ENCODE measurements at regions not wholly inside any gene's neighbourhood (a gene's known extent, or its start where the extent isn't known, plus 50 kb on each side); places are given as distances from the start of the nearest gene placed in this dataset.
"Not testable (repeated sequence)": the region's sequence is repeated elsewhere in the genome, so short reads cannot be mapped to it uniquely, and the experiment has no call there.

- DNase-seq (ENCODE audit: low read depth): no peak
Measured at GRCh38 chr3:59189939-59190338, 140.1 kb upstream of the CFAP20DC start.

- DNase-seq (ENCODE audit: low read depth): no peak
Measured at GRCh38 chr3:59189526-59189925, 139.7 kb upstream of the CFAP20DC start.

DNA sequence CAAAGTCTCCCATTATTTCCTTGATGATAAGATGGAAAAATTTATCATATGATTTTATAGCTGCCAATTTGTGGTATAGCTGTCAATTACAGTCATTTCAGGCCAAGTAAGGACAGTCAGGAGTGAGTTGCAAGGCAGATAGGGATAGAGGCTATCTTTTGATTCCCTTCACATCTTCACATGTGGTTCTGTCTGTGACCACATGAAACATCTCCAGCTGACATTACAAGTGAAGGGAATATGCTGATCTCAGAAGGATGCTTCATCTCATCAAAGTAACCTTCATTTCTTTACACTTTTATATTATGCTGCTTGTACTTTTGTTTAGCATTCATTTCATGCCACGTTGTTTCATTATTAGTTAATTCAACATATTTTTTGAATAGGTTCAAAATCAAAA is 136.9 kb upstream of the CFAP20DC start:
- DNase-seq (ENCODE audit: low read depth): no peak

DNA sequence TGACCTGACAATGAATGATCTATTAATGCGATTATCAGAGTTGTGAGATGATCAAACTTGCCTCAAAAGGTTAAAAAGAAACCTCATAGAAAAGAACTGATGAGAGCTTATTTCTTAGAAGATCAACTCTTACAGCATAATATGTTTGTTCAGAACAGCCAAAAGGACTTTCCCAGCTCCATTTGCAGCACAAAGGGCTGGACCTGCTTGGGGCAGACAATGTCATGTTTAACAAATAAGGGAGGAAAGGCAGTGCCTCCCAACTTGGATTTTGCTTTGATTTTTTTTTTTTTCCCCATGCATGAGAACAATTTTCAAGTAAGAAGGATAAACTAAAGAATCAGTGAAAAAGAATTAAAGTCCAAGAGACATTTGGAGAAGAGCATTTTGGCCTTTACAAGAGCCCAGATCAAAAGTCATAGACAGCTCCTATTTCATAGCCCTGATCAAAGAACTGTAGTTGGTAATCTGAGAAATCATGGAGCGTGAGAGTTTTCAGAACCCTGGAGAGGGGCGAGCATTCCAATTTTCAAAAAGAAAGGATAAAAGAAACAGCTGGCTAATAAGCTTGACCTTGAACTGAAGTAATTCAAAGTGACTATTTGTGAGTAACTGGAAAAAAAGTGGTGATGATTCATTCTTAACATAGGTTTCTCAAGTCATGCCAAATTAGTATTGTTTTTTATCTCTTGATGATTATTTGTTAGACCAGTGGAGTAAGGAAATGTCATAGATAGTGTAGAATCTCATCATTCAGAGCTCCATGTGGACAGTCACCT is 136.0 kb upstream of the CFAP20DC start:
- DNase-seq (ENCODE audit: low read depth): no peak

GRCh38 chr3:59180006-59180405 is 130.2 kb upstream of the CFAP20DC start:
- DNase-seq (ENCODE audit: low read depth): no peak

GRCh38 chr3:59178698-59179097 is 128.9 kb upstream of the CFAP20DC start:
- no peak for DNase-seq (ENCODE audit: low read depth)

DNA sequence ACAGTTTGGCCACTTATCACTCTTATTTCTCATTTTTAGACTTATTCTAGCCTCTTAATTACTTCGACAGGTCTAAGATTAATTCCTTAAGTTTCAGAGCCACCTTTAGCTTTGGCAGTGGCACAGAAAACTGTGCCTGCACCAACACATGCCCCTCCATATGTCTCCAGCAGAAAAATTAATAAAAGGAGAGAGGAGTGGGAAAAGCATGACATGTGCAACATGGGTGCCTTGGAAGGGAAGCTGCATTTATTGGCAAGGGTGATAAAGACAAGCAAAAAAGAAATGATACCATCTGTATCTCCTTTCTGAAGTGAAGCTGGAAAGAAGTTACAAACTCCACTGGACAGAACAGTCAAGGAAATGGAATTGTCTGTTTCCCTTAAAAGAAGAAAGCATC is 121.7 kb upstream of the CFAP20DC start:
- no peak for DNase-seq (ENCODE audit: low read depth)

- DNase-seq (ENCODE audit: low read depth): not testable (repeated sequence)
Measured at GRCh38 chr3:59170166-59170565, 120.3 kb upstream of the CFAP20DC start.

GRCh38 chr3:59167756-59168155 is 117.9 kb upstream of the CFAP20DC start:
- no peak for DNase-seq (ENCODE audit: low read depth)

GRCh38 chr3:59163953-59164352 is 114.1 kb upstream of the CFAP20DC start:
- no peak for DNase-seq (ENCODE audit: low read depth)

DNA sequence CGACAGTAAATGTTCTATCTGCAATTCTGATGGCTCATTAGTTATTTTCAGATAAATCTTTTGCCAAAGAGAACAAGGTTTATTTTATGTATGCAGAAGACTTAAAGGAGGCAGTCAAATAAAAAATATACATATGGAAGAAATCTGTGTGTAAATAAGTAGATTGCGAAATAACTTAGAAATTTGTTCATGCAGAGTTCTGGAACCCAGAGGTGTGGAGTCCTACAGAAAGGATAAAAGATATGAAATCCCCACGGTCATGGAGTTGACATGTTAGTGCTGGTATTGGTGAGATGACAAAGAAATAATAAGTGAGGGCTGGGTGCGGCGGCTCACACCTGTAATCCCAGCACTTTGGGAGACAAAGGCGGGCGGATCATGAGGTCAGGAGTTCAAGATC is 111.2 kb upstream of the CFAP20DC start:
- no peak for DNase-seq (ENCODE audit: low read depth)

DNA sequence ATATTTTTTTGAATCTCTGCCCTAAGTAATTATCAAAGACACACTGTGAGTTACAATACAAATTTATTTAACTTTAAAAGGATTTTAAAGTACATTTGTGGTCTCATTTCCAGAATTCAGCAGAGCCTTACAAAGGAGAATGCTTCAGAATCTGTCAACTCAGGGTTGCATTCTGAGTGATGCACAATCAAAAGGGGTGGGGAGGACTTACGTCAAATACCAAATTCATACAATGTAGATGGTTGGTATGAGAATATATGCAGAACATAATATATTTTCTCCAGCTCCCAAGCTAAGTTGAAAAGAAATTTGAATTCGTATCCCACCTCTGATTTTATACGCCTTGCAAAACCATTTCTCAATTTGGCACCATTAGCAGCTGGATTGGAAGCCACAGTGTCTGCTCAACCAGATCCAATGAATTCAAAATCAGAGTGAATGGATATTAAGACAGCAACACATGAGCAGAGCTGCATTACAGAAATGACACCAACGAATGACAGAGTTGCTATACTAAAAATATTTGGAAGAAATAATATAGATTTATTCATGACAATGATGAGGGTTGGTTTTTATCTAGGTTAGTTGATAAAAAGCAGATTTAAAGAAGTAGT is 110.4 kb upstream of the CFAP20DC start:
- DNase-seq (ENCODE audit: low read depth): no peak

- DNase-seq (ENCODE audit: low read depth): no peak
Measured at GRCh38 chr3:59153648-59154047, 103.8 kb upstream of the CFAP20DC start.

DNA sequence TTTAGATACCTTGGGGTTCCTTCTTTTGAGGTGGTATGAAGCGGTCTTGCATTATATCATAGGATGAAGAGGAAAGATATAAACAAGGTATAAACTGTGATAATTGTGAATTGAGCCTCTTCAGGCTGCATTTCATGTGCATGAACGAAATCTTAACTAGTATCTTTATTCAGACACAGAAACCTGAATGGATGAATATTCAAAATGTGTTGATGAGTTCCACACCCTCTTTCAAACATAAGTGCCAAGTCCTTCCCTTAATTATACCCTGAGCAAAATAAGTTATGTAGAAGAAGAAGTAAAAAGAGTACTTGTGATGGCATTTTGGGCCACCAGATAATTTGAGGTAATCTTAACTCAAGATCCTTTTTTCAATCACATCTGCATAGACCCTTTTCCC is 103.1 kb upstream of the CFAP20DC start:
- no peak for DNase-seq (ENCODE audit: low read depth)

GRCh38 chr3:59150039-59150438 is 100.2 kb upstream of the CFAP20DC start:
- DNase-seq (ENCODE audit: low read depth): no peak

DNA sequence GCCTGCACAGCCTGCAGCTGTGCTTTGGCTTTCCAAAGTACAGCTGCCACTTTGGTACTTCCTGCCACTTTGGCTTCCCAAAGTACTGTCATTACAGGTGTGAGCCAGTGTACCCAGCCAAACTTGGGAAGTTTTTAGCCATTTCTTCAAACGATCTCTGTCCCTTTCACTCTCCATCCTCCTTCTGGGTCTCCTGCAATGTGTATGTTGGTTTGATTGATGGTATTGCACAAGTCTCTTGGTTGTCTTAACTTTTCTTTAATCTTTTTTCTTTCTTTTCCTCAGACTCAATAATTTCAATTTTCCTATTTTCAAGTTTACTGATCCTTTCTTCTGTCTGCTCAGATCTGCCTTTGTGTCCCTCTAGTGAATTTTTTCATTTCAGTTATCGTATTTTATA is 99.3 kb upstream of the CFAP20DC start:
- DNase-seq (ENCODE audit: low read depth): no peak

GRCh38 chr3:59143447-59143846 is 93.6 kb upstream of the CFAP20DC start:
- no peak for DNase-seq (ENCODE audit: low read depth)

DNA sequence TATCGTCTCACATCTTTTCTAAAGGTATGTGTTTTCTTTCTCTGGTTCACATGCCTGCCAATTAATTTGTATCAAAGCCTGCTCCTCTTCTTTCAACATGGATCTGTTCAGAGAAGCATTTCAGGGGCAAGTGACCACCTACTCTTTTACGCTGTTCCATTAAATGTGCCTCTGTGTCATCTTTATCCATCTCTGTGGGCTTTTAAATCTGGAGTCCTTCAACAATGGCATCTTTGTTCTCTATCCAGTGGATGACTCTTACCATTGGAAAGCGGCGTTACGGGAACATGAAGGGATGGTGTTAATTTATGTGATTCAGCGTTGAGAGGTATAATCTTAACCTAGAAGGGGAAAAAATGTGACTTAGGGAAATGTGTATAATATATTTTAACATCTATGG is 92.7 kb upstream of the CFAP20DC start:
- no peak for DNase-seq (ENCODE audit: low read depth)

DNA sequence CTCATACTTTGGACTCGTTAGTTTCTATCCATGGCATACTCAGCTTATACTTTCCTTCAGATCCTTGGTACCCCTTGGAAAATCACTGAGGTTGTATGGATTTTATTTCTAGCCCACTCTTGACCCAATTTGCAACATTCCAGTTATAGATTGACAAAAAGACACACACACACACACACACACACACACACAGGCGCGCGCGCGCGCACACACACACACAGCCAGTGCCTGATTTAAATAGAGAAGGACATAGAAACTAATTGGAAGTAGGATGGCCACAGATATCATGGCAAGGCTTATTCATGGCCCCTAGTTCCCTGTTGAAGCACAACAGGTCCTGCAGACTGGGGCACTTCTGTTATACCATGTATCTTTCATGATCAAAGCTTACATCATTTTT is 89.1 kb upstream of the CFAP20DC start:
- no peak for DNase-seq (ENCODE audit: low read depth)

DNA sequence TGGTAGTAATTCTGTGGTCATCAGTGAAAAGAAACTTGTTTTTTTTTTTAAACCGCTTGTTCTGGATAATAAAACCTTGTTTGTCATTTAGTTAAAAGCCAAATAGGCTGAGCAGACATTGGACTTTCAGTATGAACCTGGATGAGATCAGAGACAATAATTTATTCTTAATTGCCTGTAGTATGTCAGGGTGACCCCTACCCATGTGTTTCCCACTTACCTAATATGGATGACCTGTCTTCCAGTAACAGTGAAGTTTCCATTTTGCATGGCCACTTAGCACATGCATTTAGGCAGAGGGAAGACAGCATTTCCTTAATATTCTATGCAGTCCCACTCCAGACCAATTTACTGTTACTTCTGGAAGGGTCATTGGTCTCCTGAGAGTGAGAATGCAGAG is 87.6 kb upstream of the CFAP20DC start:
- no peak for DNase-seq (ENCODE audit: low read depth)

DNA sequence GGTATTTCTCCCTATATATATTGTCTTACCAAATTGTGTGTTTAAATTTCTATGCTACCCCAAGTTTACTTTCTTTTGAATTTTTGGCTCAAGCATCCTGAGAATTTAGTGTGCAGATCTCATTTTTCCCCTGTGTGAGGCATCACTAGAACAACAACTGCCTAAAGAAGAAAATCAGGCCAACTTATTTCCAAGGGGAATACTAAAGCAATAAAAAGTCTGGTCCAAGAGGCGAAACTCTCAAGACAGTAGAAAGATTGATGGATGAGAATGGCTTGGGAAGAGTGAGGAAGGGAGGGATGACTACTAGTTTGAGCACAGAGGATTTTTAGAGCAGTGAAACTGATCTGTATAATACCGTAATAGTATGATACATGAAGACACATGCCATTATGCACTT is 86.3 kb upstream of the CFAP20DC start:
- DNase-seq (ENCODE audit: low read depth): no peak

GRCh38 chr3:59135096-59135495 is 85.3 kb upstream of the CFAP20DC start:
- DNase-seq (ENCODE audit: low read depth): no peak

GRCh38 chr3:59133311-59133710 is 83.5 kb upstream of the CFAP20DC start:
- no peak for DNase-seq (ENCODE audit: low read depth)
